HCT116 (cell line): ENCODE measurements at regions not wholly inside any gene's neighbourhood (a gene's known extent, or its start where the extent isn't known, plus 50 kb on each side); places are given as distances from the start of the nearest gene placed in this dataset.

ENCODE experiments used
- CEBPB ChIP-seq: IDR thresholded peaks from 2 replicates; pipeline ENCODE4 v1.6.1; 2012; ENCODE audit warnings: low read depth
- EGR1 ChIP-seq: IDR thresholded peaks from 2 replicates; pipeline ENCODE4 v1.6.1; 2012; ENCODE audit warnings: low read depth
- EZH2 ChIP-seq: fragments of 200-600 bp; sonication (generic); IDR thresholded peaks from 2 replicates; pipeline ENCODE4 v1.6.1; 2017; ENCODE audit warnings: antibody characterized with exemption, mixed run types
- POLR2A ChIP-seq: IDR thresholded peaks from 2 replicates; pipeline ENCODE4 v1.7.0; 2011; ENCODE audit warnings: borderline replicate concordance; ENCODE audit not compliant: insufficient read depth, insufficient read length; ENCODE audit errors: extremely low read depth
- POLR2AphosphoS5 ChIP-seq: IDR thresholded peaks from 2 replicates; pipeline ENCODE4 v1.6.1; 2011; ENCODE audit warnings: mild to moderate bottlenecking, low read depth, low read length, moderate library complexity
- RAD21 ChIP-seq: IDR thresholded peaks from 2 replicates; pipeline ENCODE4 v1.6.1; 2012; ENCODE audit warnings: low read depth, mild to moderate bottlenecking
- SIN3A ChIP-seq: IDR thresholded peaks from 2 replicates; pipeline ENCODE4 v1.6.1; 2012; ENCODE audit warnings: low read depth
- SP1 ChIP-seq: IDR thresholded peaks from 2 replicates; pipeline ENCODE4 v1.6.1; 2012; ENCODE audit warnings: low read depth
- TCF7L2 ChIP-seq: IDR thresholded peaks from 2 replicates; pipeline ENCODE4 v1.7.0; 2011; ENCODE audit warnings: borderline replicate concordance, inconsistent platforms; ENCODE audit not compliant: insufficient read depth, insufficient read length; ENCODE audit errors: extremely low read depth
- TF ChIP-seq, protein P1 (sequence below), 3 experiments: fragments of 200-600 bp in 1 of 3; sonication (generic) in 1 of 3; IDR thresholded peaks in 2 of 3; conservative IDR thresholded peaks in 1 of 3; 2 replicates each; pipeline ENCODE4 v1.5.1; 2012 to 2017; ENCODE audit warnings: low read depth in 2 of 3, low read length in 2 of 3, antibody characterized with exemption in 1 of 3, borderline replicate concordance in 1 of 3, control low read depth in 1 of 3, mild to moderate bottlenecking in 1 of 3, mixed read lengths in 1 of 3, mixed run types in 1 of 3, moderate library complexity in 1 of 3; ENCODE audit not compliant: insufficient read depth in 1 of 3
- TF ChIP-seq, protein P2 (sequence below): IDR thresholded peaks from 2 replicates; pipeline ENCODE4 v1.6.1; 2011; ENCODE audit warnings: mild to moderate bottlenecking, low read length, moderate library complexity; ENCODE audit not compliant: insufficient replicate concordance; ENCODE audit errors: extremely low read depth

DNA sequence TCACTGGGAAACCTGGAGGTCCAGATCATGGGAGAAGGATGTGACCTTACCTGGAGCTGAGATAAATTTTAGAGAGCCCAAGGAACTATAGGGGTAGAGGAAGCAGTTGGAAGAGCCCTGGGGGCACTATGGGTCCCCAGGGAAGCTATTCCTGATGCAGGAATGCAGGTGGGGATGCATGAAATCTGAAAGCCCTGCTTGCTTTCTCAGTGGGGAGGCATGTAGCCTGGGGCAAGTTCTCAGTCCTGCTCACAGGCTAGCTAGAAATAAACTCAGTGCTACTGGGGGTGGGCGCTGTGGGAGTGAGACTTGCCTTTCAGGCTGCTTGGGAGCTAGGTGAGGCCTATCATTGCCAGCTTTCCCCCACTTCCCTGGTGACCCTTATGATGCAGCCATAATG lies 499.7 kb downstream of the PTH2R start:
- TF ChIP-seq, protein P1, sequence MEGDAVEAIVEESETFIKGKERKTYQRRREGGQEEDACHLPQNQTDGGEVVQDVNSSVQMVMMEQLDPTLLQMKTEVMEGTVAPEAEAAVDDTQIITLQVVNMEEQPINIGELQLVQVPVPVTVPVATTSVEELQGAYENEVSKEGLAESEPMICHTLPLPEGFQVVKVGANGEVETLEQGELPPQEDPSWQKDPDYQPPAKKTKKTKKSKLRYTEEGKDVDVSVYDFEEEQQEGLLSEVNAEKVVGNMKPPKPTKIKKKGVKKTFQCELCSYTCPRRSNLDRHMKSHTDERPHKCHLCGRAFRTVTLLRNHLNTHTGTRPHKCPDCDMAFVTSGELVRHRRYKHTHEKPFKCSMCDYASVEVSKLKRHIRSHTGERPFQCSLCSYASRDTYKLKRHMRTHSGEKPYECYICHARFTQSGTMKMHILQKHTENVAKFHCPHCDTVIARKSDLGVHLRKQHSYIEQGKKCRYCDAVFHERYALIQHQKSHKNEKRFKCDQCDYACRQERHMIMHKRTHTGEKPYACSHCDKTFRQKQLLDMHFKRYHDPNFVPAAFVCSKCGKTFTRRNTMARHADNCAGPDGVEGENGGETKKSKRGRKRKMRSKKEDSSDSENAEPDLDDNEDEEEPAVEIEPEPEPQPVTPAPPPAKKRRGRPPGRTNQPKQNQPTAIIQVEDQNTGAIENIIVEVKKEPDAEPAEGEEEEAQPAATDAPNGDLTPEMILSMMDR (IDR thresholded peaks at IDR 0.05 in 2 of 3, conservative IDR thresholded peaks at IDR 0.05 in 1 of 3; ENCODE audit: borderline replicate concordance in 1 of 3, insufficient read depth in 1 of 3, low read depth in 2 of 3, low read length in 2 of 3) = no peak
- TF ChIP-seq POLR2A = no peak
- TF ChIP-seq EGR1 = no peak
- no peak for TF ChIP-seq EZH2
- no peak for TF ChIP-seq RAD21
- TF ChIP-seq, protein P2, sequence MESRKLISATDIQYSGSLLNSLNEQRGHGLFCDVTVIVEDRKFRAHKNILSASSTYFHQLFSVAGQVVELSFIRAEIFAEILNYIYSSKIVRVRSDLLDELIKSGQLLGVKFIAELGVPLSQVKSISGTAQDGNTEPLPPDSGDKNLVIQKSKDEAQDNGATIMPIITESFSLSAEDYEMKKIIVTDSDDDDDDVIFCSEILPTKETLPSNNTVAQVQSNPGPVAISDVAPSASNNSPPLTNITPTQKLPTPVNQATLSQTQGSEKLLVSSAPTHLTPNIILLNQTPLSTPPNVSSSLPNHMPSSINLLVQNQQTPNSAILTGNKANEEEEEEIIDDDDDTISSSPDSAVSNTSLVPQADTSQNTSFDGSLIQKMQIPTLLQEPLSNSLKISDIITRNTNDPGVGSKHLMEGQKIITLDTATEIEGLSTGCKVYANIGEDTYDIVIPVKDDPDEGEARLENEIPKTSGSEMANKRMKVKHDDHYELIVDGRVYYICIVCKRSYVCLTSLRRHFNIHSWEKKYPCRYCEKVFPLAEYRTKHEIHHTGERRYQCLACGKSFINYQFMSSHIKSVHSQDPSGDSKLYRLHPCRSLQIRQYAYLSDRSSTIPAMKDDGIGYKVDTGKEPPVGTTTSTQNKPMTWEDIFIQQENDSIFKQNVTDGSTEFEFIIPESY = no peak
- TF ChIP-seq POLR2AphosphoS5 = no peak
- no peak for TF ChIP-seq SP1
- TF ChIP-seq SIN3A = no peak
- TF ChIP-seq TCF7L2 = no peak
- no peak for TF ChIP-seq CEBPB
